Pancreas (tissue), 10 donors: ENCODE measurements at regions not wholly inside any gene's neighbourhood (a gene's known extent, or its start where the extent isn't known, plus 50 kb on each side); places are given as distances from the start of the nearest gene placed in this dataset.

Experiments
- ATAC-seq, 4 donors: fragments of 200-7000 bp; cut with Tn5 transposase; one replicate each; pipeline versions ENCODE4 v1.8.0 to v1.9.1; 2020; ENCODE audit warnings: mild to moderate bottlenecking in 4 of 4, moderate library complexity in 4 of 4
- DNase-seq, 6 donors: peaks; one replicate each; pipeline ENCODE4 v3.0.0-alpha.2; 2020
- FAIRE-seq: peaks from 2 replicates; lab custom pipeline; 2012; peaks lifted over from hg19 to GRCh38; lab: Jason Lieb, UNC
- H3K27ac ChIP-seq, 4 donors: fragments of 200-600 bp; sonication (generic); 1 replicate in 3 of 4; 2 replicates in 1 of 4; pipeline versions ENCODE4 v1.5.0 to v1.8.0; 2020
- H3K27me3 ChIP-seq, 4 donors: fragments of 200-600 bp; one replicate each; pipeline ENCODE4 v1.8.0; 2021
- H3K36me3 ChIP-seq, 3 donors: fragments of 200-600 bp; sonication (generic) in 1 of 3; one replicate each; pipeline versions ENCODE4 v1.5.0 to v1.8.0; 2020 to 2021
- H3K4me1 ChIP-seq, 3 donors: fragments of 200-600 bp; one replicate each; pipeline ENCODE4 v1.8.0; 2021
- H3K4me3 ChIP-seq, 4 donors: fragments of 200-600 bp; sonication (generic) in 2 of 4; one replicate each; pipeline versions ENCODE4 v1.5.0 to v1.8.0; 2020 to 2021
- H3K9me3 ChIP-seq, 4 donors: fragments of 200-600 bp; one replicate each; pipeline ENCODE4 v1.8.0; 2021
- WGBS, 2 donors: extraction: QIAGEN DNeasy Blood & Tissue Kit; methylation state at CpG; one replicate each; pipeline ENCODE4 v1.1.7; 2013; 5-methylcytosine and 5-hydroxymethylcytosine counted together
- intact Hi-C, 3 donors: fragments of 100-400 bp; cut with DNase I; formaldehyde crosslinking; loops; one replicate each; pipeline versions ENCODE4 v1.11.1 to v1.14.2; 2022
- TF ChIP-seq, protein P1 (sequence below), 4 donors: fragments of 200-600 bp; sonication (generic) in 3 of 4; IDR thresholded peaks; one replicate each; pipeline versions ENCODE4 v1.5.0 to v1.8.0; 2021; ENCODE audit warnings: antibody characterized with exemption in 4 of 4
- donor health status: healthy with polysubstance abuse.
- donor health status: DM: no; HTN: no; CAD: no; lungs with moderate emphysema.
- donor health status: DM: no; HTN: no; CAD: no.
- donor health status: control.
- donor health status: control.
- donor health status: Bipolar disorder and iron deficiency.
- donor health status: DM: yes; HTN: yes; CAD: no.
- donor health status: DM: no; HTN: no; CAD: no.
- donor health status: DM: no; HTN: no; CAD: no.
- donor health status: DM: yes; HTN: yes; CAD: no.

DNA sequence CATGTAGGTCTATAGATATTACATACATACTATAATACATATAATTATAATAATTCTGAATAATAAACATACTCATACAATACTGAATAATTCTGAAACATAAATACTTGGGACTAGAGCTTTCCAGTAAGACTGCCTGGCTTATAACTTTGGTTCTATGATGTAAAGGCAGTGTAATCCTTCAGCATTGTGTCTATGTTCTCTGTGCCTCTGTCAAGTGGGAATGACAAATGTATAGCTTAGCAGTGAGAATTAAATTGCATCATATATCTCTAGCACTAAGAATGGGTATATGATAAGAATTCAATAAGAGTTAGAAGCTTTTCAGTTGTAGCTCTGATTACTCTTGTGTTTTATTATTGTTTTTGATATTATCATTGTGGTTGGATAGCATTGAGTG is 1469.3 kb downstream of the CDH8 start:
- no peak overlapping the region for H3K27ac ChIP-seq
- no peaks in the 10 kb centered on the region for H3K4me1 ChIP-seq
- TF ChIP-seq, protein P1, sequence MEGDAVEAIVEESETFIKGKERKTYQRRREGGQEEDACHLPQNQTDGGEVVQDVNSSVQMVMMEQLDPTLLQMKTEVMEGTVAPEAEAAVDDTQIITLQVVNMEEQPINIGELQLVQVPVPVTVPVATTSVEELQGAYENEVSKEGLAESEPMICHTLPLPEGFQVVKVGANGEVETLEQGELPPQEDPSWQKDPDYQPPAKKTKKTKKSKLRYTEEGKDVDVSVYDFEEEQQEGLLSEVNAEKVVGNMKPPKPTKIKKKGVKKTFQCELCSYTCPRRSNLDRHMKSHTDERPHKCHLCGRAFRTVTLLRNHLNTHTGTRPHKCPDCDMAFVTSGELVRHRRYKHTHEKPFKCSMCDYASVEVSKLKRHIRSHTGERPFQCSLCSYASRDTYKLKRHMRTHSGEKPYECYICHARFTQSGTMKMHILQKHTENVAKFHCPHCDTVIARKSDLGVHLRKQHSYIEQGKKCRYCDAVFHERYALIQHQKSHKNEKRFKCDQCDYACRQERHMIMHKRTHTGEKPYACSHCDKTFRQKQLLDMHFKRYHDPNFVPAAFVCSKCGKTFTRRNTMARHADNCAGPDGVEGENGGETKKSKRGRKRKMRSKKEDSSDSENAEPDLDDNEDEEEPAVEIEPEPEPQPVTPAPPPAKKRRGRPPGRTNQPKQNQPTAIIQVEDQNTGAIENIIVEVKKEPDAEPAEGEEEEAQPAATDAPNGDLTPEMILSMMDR (IDR thresholded peaks at IDR 0.05) = no peak
- ATAC-seq (no peak), DNase-seq (no peak), FAIRE-seq (no peak)
- H3K4me3 ChIP-seq = no peak overlapping the region
- H3K27me3 ChIP-seq = peaks cover 0 to 3% (median 0%) of the 10 kb centered on the region in 4 donors
- intact Hi-C loops = no loop called here
- no peaks in the 10 kb centered on the region for H3K36me3 ChIP-seq
- H3K9me3 ChIP-seq = no peaks in the 10 kb centered on the region

DNA sequence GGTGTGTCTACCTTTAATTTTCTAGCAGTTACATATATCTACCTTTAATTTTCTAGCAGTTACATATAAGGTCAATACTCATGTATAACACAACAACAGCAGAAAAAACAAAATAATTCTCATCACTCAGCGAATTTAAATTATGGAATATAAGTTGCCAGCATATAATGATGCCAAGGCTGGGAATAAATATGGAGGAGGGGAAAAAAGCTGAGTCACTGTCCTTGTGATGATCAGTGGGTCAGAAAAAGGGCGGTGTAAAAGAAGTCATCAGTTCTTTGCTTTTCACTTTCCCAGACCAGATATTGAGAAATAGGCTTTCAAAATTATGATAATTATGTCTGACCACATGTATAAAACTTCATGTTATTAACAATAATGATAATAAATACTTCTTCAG is 1471.7 kb downstream of the CDH8 start:
- peaks cover 0 to 3% (median 0%) of the 10 kb centered on the region in 4 donors for H3K27me3 ChIP-seq
- TF ChIP-seq, protein P1 (IDR thresholded peaks at IDR 0.05) = no peak
- no peaks in the 10 kb centered on the region for H3K36me3 ChIP-seq
- 51 to 73% methylated on average over 2 of the region's 2 CpGs for WGBS, 2 donors
- ATAC-seq (no peak), DNase-seq (no peak), FAIRE-seq (no peak)
- H3K9me3 ChIP-seq = no peaks in the 10 kb centered on the region
- no peak overlapping the region for H3K27ac ChIP-seq
- no peaks in the 10 kb centered on the region for H3K4me1 ChIP-seq
- H3K4me3 ChIP-seq = no peak overlapping the region
- intact Hi-C loops = no loop called here

DNA sequence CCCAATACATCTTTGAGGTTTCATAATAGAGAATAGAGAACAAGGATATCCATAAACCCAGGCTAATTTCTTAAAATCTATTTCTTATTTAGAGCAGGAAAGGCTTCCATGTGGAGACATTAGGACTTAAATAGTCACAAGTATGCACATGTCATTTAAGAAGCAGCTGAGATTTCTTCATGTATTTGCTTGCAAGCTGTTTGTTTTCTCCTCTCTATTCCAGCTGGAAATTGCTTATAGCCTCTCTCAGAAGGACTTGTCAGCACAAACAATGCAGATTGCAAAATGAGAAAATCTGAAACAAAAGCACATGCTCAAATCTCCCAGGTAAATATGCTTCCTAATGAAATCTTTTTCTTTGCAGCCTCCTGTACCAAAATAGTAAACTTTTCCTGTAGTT is 1473.1 kb downstream of the CDH8 start:
- Histone ChIP-seq H3K4me3 (no peak overlapping the region), H3K4me1 (no peaks in the 10 kb centered on the region), H3K36me3 (no peaks in the 10 kb centered on the region), H3K9me3 (no peaks in the 10 kb centered on the region), H3K27ac (no peak overlapping the region), H3K27me3 (peaks cover 0 to 3% (median 0%) of the 10 kb centered on the region in 4 donors)
- DNase-seq (no peak), FAIRE-seq (no peak), ATAC-seq (no peak)
- intact Hi-C loops = no loop called here
- TF ChIP-seq, protein P1 (IDR thresholded peaks at IDR 0.05) = no peak

DNA sequence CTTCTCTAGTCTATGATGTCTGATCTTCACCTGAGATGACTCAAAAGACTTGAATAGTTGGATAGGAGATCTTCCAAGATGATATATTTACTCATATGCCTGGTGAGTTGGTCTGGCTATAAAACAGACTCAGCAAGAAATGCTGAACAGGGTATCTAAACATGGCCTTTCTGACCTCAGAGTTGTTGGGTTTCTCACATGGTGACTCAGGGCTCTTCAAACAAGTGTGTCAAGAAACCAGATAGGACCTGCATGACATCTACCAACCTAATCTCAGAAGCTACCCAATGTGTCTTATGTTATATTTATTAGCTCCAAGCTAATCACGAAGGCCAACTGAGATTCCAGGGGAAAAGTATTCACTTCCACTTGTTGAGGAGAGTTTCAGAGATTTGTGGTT is 1477.3 kb downstream of the CDH8 start:
- TF ChIP-seq, protein P1 (IDR thresholded peaks at IDR 0.05) = no peak
- no peak for ATAC-seq
- peaks cover 0 to 3% (median 0%) of the 10 kb centered on the region in 4 donors for H3K27me3 ChIP-seq
- no peaks in the 10 kb centered on the region for H3K36me3 ChIP-seq
- H3K4me1 ChIP-seq = no peaks in the 10 kb centered on the region
- FAIRE-seq = no peak
- no peak overlapping the region for H3K27ac ChIP-seq
- intact Hi-C loops = no loop called here
- H3K4me3 ChIP-seq = no peak overlapping the region
- DNase-seq = no peak
- 41 to 57% methylated on average over 1 of the region's 1 CpG for WGBS, 2 donors
- H3K9me3 ChIP-seq = no peaks in the 10 kb centered on the region

DNA sequence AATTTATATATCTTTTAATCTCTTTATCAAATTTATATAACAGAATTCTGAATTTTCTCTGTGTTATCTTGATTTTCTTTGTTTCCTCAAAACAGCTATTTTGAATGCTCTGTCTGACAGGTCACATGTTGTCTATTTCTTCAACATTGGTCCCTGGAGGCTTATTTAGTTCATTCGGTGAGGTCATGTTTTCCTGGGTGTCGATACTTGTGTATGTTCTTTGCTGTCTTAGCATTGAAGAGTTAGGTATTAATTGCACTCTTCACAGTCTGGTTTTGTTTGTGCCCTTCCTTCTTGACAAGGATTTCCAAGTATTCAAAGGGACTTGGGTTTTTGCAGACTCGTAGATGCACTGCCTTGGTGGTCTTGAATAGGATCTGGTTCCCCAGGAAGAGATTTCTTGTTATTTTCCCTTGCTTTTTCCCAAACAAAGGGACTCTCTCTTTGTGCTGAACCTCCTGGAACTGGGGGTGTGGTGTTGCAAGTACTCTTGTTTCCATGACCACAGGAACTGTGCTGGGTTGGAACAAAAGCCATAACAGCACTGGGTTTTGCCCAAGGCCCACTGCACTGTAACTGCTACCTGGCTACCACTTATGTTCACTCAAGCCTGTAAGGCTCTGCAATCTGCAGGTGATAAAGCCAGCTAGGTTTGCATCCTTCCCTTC is 1483.0 kb downstream of the CDH8 start:
- WGBS, 2 donors = 59 to 60% methylated on average over 3 of the region's 3 CpGs
- no peaks in the 10 kb centered on the region for H3K36me3 ChIP-seq
- no peak overlapping the region for H3K4me3 ChIP-seq
- no peak overlapping the region for H3K27ac ChIP-seq
- H3K9me3 ChIP-seq = no peaks in the 10 kb centered on the region
- no peaks in the 10 kb centered on the region for H3K27me3 ChIP-seq
- TF ChIP-seq, protein P1 (IDR thresholded peaks at IDR 0.05) = no peak
- FAIRE-seq = no peak
- H3K4me1 ChIP-seq = no peaks in the 10 kb centered on the region
- intact Hi-C loops = no loop called here
- DNase-seq = no peak
- ATAC-seq = no peak
